ENCODE measurements at regions not wholly inside any gene's neighbourhood (a gene's known extent, or its start where the extent isn't known, plus 50 kb on each side); places are given as distances from the start of the nearest gene placed in this dataset.

- DNase-seq (ENCODE audit: low read depth) = no peak
- TF ChIP-seq CTCF (IDR thresholded peaks at IDR 0.05; ENCODE audit: insufficient read depth, low read depth, low read length, missing control alignments) = no peak
- no peak overlapping the region for H3K4me3 ChIP-seq (ENCODE audit: low read depth, low read length)
Observed at GRCh38 chr2:199136681-199137080, 321.1 kb downstream of the SATB2 start.

GRCh38 chr2:199136242-199136641 is 321.5 kb downstream of the SATB2 start:
- TF ChIP-seq CTCF (IDR thresholded peaks at IDR 0.05; ENCODE audit: insufficient read depth, low read depth, low read length, missing control alignments) = no peak
- no peak overlapping the region for H3K4me3 ChIP-seq (ENCODE audit: low read depth, low read length)
- DNase-seq (ENCODE audit: low read depth) = no peak

- no peak overlapping the region for H3K4me3 ChIP-seq (ENCODE audit: low read depth, low read length)
- no peak for DNase-seq (ENCODE audit: low read depth)
Observed at GRCh38 chr2:199131876-199132275, 325.9 kb downstream of the SATB2 start.

GRCh38 chr2:199131136-199131655 is 326.5 kb downstream of the SATB2 start:
- no peak for TF ChIP-seq CTCF (IDR thresholded peaks at IDR 0.05; ENCODE audit: insufficient read depth, low read depth, low read length, missing control alignments)
- DNase-seq (ENCODE audit: low read depth) = no peak
- no peak overlapping the region for H3K4me3 ChIP-seq (ENCODE audit: low read depth, low read length)

More at GRCh38 chr2:199131876-199132275, 325.9 kb downstream of the SATB2 start:
- TF ChIP-seq CTCF (IDR thresholded peaks at IDR 0.05; ENCODE audit: insufficient read depth, low read depth, low read length, missing control alignments) = no peak

- H3K4me3 ChIP-seq (ENCODE audit: low read depth, low read length) = no peak overlapping the region
- no peak for DNase-seq (ENCODE audit: low read depth)
- TF ChIP-seq CTCF (IDR thresholded peaks at IDR 0.05; ENCODE audit: insufficient read depth, low read depth, low read length, missing control alignments) = no peak
Observed at GRCh38 chr2:199130501-199130900, 327.2 kb downstream of the SATB2 start.

- H3K4me3 ChIP-seq (ENCODE audit: low read depth, low read length) = no peak overlapping the region
- TF ChIP-seq CTCF (IDR thresholded peaks at IDR 0.05; ENCODE audit: insufficient read depth, low read depth, low read length, missing control alignments) = no peak
- DNase-seq (ENCODE audit: low read depth) = no peak
Observed at GRCh38 chr2:199128476-199129229, 329.1 kb downstream of the SATB2 start.

- DNase-seq (ENCODE audit: low read depth) = no peak
- no peak overlapping the region for H3K4me3 ChIP-seq (ENCODE audit: low read depth, low read length)
- no peak for TF ChIP-seq CTCF (IDR thresholded peaks at IDR 0.05; ENCODE audit: insufficient read depth, low read depth, low read length, missing control alignments)
Observed at GRCh38 chr2:199119796-199120195, 337.9 kb downstream of the SATB2 start.

Data from GM12865 (cell line).